ENCODE measurements at regions not wholly inside any gene's neighbourhood (a gene's known extent, or its start where the extent isn't known, plus 50 kb on each side); places are given as distances from the start of the nearest gene placed in this dataset.

- H3K9ac ChIP-seq = no peak overlapping the region
- no peak overlapping the region for H3K4me2 ChIP-seq
Measured at GRCh38 chr2:58376592-58376991, 135.5 kb upstream of the FANCL start.

GRCh38 chr2:58369594-58369993 is 128.5 kb upstream of the FANCL start:
- H3K36me3 ChIP-seq = no peaks in the 10 kb centered on the region
- H3K27ac ChIP-seq = no peak overlapping the region
- no peaks in the 10 kb centered on the region for H3K27me3 ChIP-seq
- no peaks in the 10 kb centered on the region for H4K20me1 ChIP-seq
- peaks cover 0 to 11% (median 8%) of the 10 kb centered on the region in 11 experiments; a peak in 10 of 22 replicates for H3K9me3 ChIP-seq (replicated peaks in 1 of 11)
- no peak overlapping the region for H3K9ac ChIP-seq
- no peak overlapping the region for H3K4me3 ChIP-seq
- H3K4me1 ChIP-seq = no peaks in the 10 kb centered on the region
- no peak overlapping the region for H3K4me2 ChIP-seq
- no peak for TF ChIP-seq Cebpa-rat (IDR thresholded peaks at IDR 0.05)

More at GRCh38 chr2:58376592-58376991, 135.5 kb upstream of the FANCL start:
- TF ChIP-seq Cebpa-rat (IDR thresholded peaks at IDR 0.05) = no peak
- H3K4me3 ChIP-seq = no peak overlapping the region
- no peaks in the 10 kb centered on the region for H3K4me1 ChIP-seq
- H3K27ac ChIP-seq = no peak overlapping the region
- H3K27me3 ChIP-seq = no peaks in the 10 kb centered on the region; a peak in 1 of 22 replicates
- H3K36me3 ChIP-seq = no peaks in the 10 kb centered on the region
- H4K20me1 ChIP-seq = no peaks in the 10 kb centered on the region
- peaks cover 0 to 11% (median 8%) of the 10 kb centered on the region in 11 experiments; a peak in 10 of 22 replicates for H3K9me3 ChIP-seq (replicated peaks in 1 of 11)

GRCh38 chr2:58364098-58364497 is 123.0 kb upstream of the FANCL start:
- no peak for TF ChIP-seq Cebpa-rat (IDR thresholded peaks at IDR 0.05)

GRCh38 chr2:58358026-58358425 is 116.9 kb upstream of the FANCL start:
- Histone ChIP-seq H3K9ac (no peak overlapping the region), H3K36me3 (no peaks in the 10 kb centered on the region), H3K27ac (no peak overlapping the region), H3K4me3 (no peak overlapping the region), H3K9me3 (replicated peaks in 1 of 11) (no peaks in the 10 kb centered on the region), H3K27me3 (no peaks in the 10 kb centered on the region), H4K20me1 (no peaks in the 10 kb centered on the region), H3K4me2 (no peak overlapping the region), H3K4me1 (no peaks in the 10 kb centered on the region)
- no peak for TF ChIP-seq Cebpa-rat (IDR thresholded peaks at IDR 0.05)

More at GRCh38 chr2:58364098-58364497, 123.0 kb upstream of the FANCL start:
- Histone ChIP-seq H3K36me3 (no peaks in the 10 kb centered on the region), H3K27ac (no peak overlapping the region), H3K4me1 (no peaks in the 10 kb centered on the region), H3K9me3 (replicated peaks in 1 of 11) (no peaks in the 10 kb centered on the region), H3K27me3 (no peaks in the 10 kb centered on the region), H3K9ac (no peak overlapping the region), H3K4me3 (no peak overlapping the region), H3K4me2 (no peak overlapping the region), H4K20me1 (no peaks in the 10 kb centered on the region)

GRCh38 chr2:58357521-58357920 is 116.4 kb upstream of the FANCL start:
- Histone ChIP-seq H3K4me2 (no peak overlapping the region), H3K4me3 (no peak overlapping the region)

GRCh38 chr2:58354230-58354629 is 113.1 kb upstream of the FANCL start:
- Histone ChIP-seq H3K27me3 (no peaks in the 10 kb centered on the region), H3K4me1 (peaks cover 0 to 9% (median 0%) of the 10 kb centered on the region in 10 experiments; a peak in 3 of 20 replicates), H3K4me3 (no peak overlapping the region), H4K20me1 (no peaks in the 10 kb centered on the region), H3K9ac (no peak overlapping the region), H3K36me3 (no peaks in the 10 kb centered on the region), H3K27ac (no peak overlapping the region), H3K4me2 (no peak overlapping the region), H3K9me3 (replicated peaks in 1 of 11) (no peaks in the 10 kb centered on the region)
- TF ChIP-seq Cebpa-rat (IDR thresholded peaks at IDR 0.05) = no peak

More at GRCh38 chr2:58357521-58357920, 116.4 kb upstream of the FANCL start:
- Histone ChIP-seq H4K20me1 (no peaks in the 10 kb centered on the region), H3K27ac (no peak overlapping the region), H3K9me3 (replicated peaks in 1 of 11) (no peaks in the 10 kb centered on the region), H3K27me3 (no peaks in the 10 kb centered on the region), H3K4me1 (no peaks in the 10 kb centered on the region), H3K9ac (no peak overlapping the region), H3K36me3 (no peaks in the 10 kb centered on the region)
- TF ChIP-seq Cebpa-rat (IDR thresholded peaks at IDR 0.05) = no peak

- Histone ChIP-seq H4K20me1 (no peaks in the 10 kb centered on the region), H3K4me3 (no peak overlapping the region), H3K36me3 (no peaks in the 10 kb centered on the region), H3K27ac (no peak overlapping the region), H3K27me3 (no peaks in the 10 kb centered on the region), H3K4me1 (peaks cover 0 to 9% (median 0%) of the 10 kb centered on the region in 10 experiments; a peak in 3 of 20 replicates), H3K4me2 (peak overlapping the region in 1 of 11 experiments; percentile 3; a peak in 2 of 22 replicates), H3K9ac (no peak overlapping the region), H3K9me3 (replicated peaks in 1 of 11) (no peaks in the 10 kb centered on the region)
- TF ChIP-seq Cebpa-rat (IDR thresholded peaks at IDR 0.05) = no peak
Measured at GRCh38 chr2:58350484-58350883, 109.4 kb upstream of the FANCL start.

GRCh38 chr2:58347810-58348209 is 106.7 kb upstream of the FANCL start:
- no peaks in the 10 kb centered on the region for H3K27me3 ChIP-seq
- TF ChIP-seq Cebpa-rat (IDR thresholded peaks at IDR 0.05) = no peak
- H3K36me3 ChIP-seq = no peaks in the 10 kb centered on the region
- H4K20me1 ChIP-seq = no peaks in the 10 kb centered on the region
- H3K9me3 ChIP-seq (replicated peaks in 1 of 11) = no peaks in the 10 kb centered on the region; a peak in 1 of 22 replicates
- peaks cover 0 to 9% (median 0%) of the 10 kb centered on the region in 10 experiments; a peak in 3 of 20 replicates for H3K4me1 ChIP-seq
- no peak overlapping the region for H3K27ac ChIP-seq
- H3K9ac ChIP-seq = no peak overlapping the region
- no peak overlapping the region for H3K4me2 ChIP-seq
- no peak overlapping the region for H3K4me3 ChIP-seq

- Histone ChIP-seq H3K36me3 (no peaks in the 10 kb centered on the region), H3K4me2 (peak overlapping the region in 1 of 11 experiments; percentile 8; a peak in 1 of 22 replicates), H3K27ac (no peak overlapping the region), H4K20me1 (no peaks in the 10 kb centered on the region), H3K9me3 (replicated peaks in 1 of 11) (peaks cover 0 to 13% (median 9%) of the 10 kb centered on the region in 11 experiments; a peak in 13 of 22 replicates), H3K9ac (no peak overlapping the region), H3K27me3 (no peaks in the 10 kb centered on the region), H3K4me1 (no peaks in the 10 kb centered on the region), H3K4me3 (no peak overlapping the region)
- TF ChIP-seq Cebpa-rat (IDR thresholded peaks at IDR 0.05) = no peak
Measured at GRCh38 chr2:58341047-58341446, 99.9 kb upstream of the FANCL start.

- no peaks in the 10 kb centered on the region for H3K36me3 ChIP-seq
Measured at GRCh38 chr2:58339548-58340243, 98.6 kb upstream of the FANCL start.

More at GRCh38 chr2:58339548-58340243, 98.6 kb upstream of the FANCL start:
- Histone ChIP-seq H3K9ac (no peak overlapping the region), H3K27ac (no peak overlapping the region), H3K9me3 (replicated peaks in 1 of 11) (peaks cover 0 to 13% (median 9%) of the 10 kb centered on the region in 11 experiments; a peak in 13 of 22 replicates), H3K27me3 (no peaks in the 10 kb centered on the region), H3K4me3 (no peak overlapping the region), H4K20me1 (no peaks in the 10 kb centered on the region), H3K4me2 (no peak overlapping the region), H3K4me1 (no peaks in the 10 kb centered on the region)
- no peak for TF ChIP-seq Cebpa-rat (IDR thresholded peaks at IDR 0.05)
